ENCODE measurements at regions not wholly inside any gene's neighbourhood (a gene's known extent, or its start where the extent isn't known, plus 50 kb on each side); places are given as distances from the start of the nearest gene placed in this dataset.
"Not testable (repeated sequence)": the region's sequence is repeated elsewhere in the genome, so short reads cannot be mapped to it uniquely, and the experiment has no call there.

- no peak for DNase-seq (ENCODE audit: low read depth)
- no peak for TF ChIP-seq CTCF (conservative IDR thresholded peaks at IDR 0.05; ENCODE audit: control insufficient read depth, insufficient read depth, low read depth, low read length)
- H3K4me3 ChIP-seq (ENCODE audit: control insufficient read depth, low read depth, low read length) = no peak overlapping the region
Measured at GRCh38 chr2:109677835-109678580, 63.8 kb downstream of the SOWAHC start.

GRCh38 chr2:109678724-109679201 is 64.6 kb downstream of the SOWAHC start:
- not testable (repeated sequence) for DNase-seq (ENCODE audit: low read depth); H3K4me3 ChIP-seq (ENCODE audit: control insufficient read depth, low read depth, low read length)

- DNase-seq (ENCODE audit: low read depth) = no peak
- TF ChIP-seq CTCF (conservative IDR thresholded peaks at IDR 0.05; ENCODE audit: control insufficient read depth, insufficient read depth, low read depth, low read length) = no peak
- H3K4me3 ChIP-seq (ENCODE audit: control insufficient read depth, low read depth, low read length) = no peak overlapping the region
Measured at GRCh38 chr2:109679225-109679624, 65.1 kb downstream of the SOWAHC start.

- DNase-seq (ENCODE audit: low read depth) = no peak
- no peak overlapping the region for H3K4me3 ChIP-seq (ENCODE audit: control insufficient read depth, low read depth, low read length)
- TF ChIP-seq CTCF (conservative IDR thresholded peaks at IDR 0.05; ENCODE audit: control insufficient read depth, insufficient read depth, low read depth, low read length) = no peak
Measured at GRCh38 chr2:109679626-109680025, 65.5 kb downstream of the SOWAHC start.

- DNase-seq (ENCODE audit: low read depth) = no peak
- H3K4me3 ChIP-seq (ENCODE audit: control insufficient read depth, low read depth, low read length) = no peak overlapping the region
- TF ChIP-seq CTCF (conservative IDR thresholded peaks at IDR 0.05; ENCODE audit: control insufficient read depth, insufficient read depth, low read depth, low read length) = no peak
Measured at GRCh38 chr2:109680523-109681297, 66.5 kb downstream of the SOWAHC start.

- H3K4me3 ChIP-seq (ENCODE audit: control insufficient read depth, low read depth, low read length) = no peak overlapping the region
- no peak for DNase-seq (ENCODE audit: low read depth)
- no peak for TF ChIP-seq CTCF (conservative IDR thresholded peaks at IDR 0.05; ENCODE audit: control insufficient read depth, insufficient read depth, low read depth, low read length)
Measured at GRCh38 chr2:109681633-109682380, 67.6 kb downstream of the SOWAHC start.

Measured in fibroblast of mammary gland (primary cell).